GM21423 (cell line): ENCODE measurements at regions not wholly inside any gene's neighbourhood (a gene's known extent, or its start where the extent isn't known, plus 50 kb on each side); places are given as distances from the start of the nearest gene placed in this dataset.

Experiments used
- ATAC-seq: cut with Tn5 transposase; IDR thresholded peaks from one replicate; pipeline ENCODE4 v1.9.1; 2021; ENCODE audit warnings: mild to moderate bottlenecking, moderate library complexity; ENCODE audit not compliant: unreplicated experiment

DNA sequence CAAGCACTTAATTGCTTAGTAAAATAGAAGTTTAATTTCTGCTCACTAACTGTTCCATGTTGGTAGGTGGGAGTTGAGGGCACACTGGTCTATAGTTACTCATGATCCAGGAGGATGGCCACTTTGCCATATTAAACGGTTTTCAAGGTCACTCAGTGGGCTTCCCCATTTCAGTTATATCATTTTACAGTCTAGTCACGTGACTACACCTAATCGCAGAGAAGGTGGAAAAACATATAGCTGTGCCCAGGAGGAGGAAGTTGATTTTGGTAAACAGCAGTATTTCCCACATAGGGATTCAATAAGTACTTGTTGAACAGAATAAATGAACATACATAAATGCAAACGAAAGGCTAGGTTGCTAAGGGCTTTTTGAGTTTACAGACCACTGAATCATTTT, 541.1 kb upstream of the CAMK1G start:
- no peak for ATAC-seq

GRCh38 chr1:209045331-209046057, 538.0 kb upstream of the CAMK1G start:
- ATAC-seq = no peak

DNA sequence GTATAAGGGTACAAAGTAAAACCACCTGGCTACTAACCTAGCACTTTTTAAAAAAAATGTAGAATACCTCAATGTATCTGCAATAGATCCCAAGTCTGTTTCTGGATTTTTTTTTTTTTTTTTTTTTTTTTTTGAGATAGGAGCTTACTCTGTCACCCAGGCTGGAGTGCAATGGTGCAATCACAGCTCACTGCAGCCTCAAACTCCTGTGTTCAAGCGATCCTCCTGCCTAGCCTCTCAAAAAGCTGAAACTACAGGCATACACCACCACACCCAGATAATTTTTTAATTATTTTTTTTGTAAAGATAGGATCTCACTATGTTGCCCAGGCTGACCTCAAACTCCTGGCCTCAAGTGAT, 537.5 kb upstream of the CAMK1G start:
- no peak for ATAC-seq

- no peak for ATAC-seq
Measured at GRCh38 chr1:209046935-209047334, 536.6 kb upstream of the CAMK1G start.

DNA sequence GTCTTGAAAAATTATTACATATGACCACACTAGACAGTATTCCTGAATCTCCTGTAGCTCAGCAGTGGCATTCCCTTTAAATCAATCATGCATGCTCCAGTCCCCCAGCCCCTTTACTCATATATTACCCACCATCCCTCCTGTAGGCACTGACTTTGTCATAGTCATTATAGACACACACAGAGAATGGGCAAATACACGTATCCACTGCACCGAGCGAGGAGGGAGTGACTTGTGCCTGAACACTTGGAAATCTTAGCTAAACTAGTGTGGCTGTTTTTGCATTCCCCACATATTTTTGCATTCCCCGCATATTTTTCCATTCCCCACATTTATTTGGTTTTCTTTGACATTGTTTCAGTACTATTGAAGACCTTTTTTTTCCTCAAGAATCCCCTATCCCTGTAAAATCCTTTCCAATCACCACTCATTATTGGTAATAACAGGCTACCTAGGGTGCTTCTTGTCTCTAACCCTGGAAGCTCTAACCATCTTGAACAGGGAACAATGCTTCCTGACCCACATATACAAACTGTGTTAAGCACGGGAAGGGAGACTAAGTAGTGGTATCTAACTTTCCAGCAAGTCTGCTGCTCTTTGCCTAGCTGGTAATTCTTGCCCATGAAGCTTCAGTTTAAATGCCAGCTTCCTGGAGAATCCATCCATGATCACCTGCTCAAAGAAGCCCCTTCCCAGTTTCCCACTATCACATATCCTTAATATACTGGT, 534.4 kb upstream of the CAMK1G start:
- ATAC-seq = no peak

GRCh38 chr1:209051570-209051969, 531.9 kb upstream of the CAMK1G start:
- no peak for ATAC-seq

DNA sequence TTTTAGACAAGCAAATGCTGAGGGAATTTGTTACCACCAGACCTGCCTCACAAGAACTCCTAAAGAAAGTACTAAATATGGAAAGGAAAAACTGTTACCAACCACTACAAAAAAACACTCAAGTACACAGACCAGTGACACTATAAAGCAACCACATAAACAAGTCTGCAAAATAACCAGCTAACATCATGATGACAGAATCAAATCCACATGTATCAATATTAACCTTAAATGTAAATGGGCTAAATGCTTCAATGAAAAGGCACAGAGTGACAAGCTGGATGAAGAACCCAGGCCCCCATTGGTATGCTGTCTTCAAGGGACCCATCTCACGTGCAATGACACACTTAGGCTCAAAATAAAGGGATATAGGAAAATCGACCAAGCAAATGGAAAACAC, 529.9 kb upstream of the CAMK1G start:
- ATAC-seq = no peak

DNA sequence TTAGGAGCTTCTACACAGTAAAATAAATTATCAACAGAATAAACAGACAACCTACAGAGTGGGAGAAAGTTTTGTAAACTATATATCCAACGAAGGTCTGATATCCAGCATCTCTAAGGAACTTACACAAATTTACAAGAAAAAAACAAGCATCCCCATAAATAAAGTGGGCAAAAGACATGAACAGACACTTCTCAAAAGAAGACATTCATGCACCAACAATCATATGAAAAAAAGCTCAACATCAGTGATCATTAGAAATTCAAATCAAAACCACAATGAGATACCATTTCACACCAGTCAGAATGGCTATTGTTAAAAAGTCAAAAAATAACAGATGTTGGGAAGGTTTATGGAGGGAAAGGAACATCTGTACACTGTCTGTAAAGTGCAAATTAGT, 526.4 kb upstream of the CAMK1G start:
- no peak for ATAC-seq

- no peak for ATAC-seq
Measured at GRCh38 chr1:209057901-209058300, 525.6 kb upstream of the CAMK1G start.

DNA sequence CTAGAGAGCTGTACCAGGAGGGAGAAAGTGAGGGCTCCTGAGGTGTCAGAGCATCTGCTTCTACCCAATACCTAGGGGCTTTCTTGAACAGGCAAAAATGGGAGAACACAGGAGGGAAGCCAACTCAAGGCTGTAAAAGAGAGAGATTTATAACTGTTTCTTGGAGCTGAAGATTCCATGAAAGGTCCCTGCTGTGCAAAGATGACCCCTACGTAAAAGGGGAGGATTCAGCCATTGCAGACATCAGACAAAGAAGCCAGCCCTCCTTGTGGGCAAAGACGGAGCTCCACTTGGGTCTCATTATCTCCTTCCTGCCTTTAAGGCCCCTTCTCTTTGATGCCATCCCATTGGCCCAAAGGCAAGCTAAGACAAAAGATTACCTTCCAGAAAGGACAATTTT, 524.1 kb upstream of the CAMK1G start:
- ATAC-seq = no peak

DNA sequence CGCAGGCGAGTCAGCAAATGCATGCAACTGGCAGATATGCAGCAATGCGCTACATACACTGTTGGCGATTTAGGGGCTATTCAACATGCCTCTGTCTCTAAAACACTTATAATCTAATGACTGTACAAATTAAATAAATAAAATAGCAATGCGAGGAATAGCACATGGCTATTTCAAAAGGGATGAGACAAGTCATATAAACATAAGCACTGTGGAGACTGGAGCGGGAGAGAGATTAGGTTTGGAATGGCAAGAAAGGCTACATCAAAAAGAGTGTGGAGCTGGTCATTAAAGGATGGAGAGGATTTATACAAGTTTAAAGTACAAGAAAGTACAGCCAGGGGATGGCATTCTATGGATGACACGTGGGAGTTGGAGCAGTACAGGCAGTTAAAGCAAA, 523.5 kb upstream of the CAMK1G start:
- no peak for ATAC-seq

- ATAC-seq = no peak
Measured at GRCh38 chr1:209062081-209062620, 521.4 kb upstream of the CAMK1G start.

DNA sequence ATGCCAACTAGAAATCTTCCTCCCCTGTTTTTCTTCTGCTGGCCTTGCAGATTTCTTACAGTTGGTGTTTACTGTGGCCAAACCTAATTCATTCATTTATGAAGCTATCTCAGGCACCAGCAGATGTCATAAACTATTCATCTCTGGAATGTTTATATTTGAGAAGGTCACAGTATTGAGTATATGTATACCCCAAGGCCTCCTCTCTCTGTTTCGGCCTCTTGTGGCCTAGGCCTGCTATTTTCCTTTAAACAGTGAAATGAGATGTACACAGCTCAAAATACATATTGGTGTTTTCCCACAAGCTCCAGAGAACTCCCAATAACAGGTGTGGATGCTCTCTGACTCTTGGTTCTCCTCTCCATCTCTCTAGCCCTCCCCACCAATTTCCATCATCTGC, 520.7 kb upstream of the CAMK1G start:
- no peak for ATAC-seq

DNA sequence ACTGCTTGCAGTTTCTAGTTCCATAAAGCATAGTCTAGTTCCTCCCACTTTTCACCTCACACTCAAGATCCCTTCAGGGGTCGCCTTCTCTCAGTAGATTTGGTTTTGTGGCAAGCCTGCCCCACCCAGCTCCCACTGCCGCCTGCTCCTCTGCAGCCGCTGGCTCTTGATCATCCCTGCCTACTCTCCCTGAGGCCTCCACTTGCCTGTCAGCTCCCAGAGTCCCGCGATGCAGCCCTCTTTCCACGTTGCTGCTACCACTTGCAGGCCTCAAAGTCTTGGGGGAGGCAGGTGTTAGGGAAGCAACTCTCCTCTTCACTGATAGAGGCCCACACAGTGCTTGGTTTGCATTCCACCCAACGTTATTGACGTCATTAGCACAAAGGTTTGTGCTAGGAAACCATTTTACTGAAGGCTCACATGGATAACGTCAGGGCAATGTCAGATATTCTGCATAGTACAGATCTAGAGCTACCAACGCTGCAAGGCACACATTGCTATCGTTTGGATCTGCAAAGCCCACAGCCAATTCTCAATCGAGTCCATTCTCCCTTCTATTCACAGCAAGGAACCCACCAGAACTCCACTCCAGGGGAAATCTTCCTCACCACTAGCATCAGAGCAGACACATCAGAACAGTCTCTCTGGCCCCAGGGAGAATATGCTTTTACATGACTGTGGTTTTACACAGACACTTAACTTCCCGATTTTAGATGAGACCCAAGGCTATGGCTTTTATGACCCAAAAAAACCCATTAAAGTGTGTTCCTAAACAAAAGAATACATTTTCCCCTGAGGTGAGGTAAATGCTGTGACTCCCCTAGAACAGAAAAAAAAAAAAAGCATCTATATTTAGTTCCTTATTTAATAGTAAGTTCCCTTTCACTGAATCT, 519.5 kb upstream of the CAMK1G start:
- no peak for ATAC-seq

DNA sequence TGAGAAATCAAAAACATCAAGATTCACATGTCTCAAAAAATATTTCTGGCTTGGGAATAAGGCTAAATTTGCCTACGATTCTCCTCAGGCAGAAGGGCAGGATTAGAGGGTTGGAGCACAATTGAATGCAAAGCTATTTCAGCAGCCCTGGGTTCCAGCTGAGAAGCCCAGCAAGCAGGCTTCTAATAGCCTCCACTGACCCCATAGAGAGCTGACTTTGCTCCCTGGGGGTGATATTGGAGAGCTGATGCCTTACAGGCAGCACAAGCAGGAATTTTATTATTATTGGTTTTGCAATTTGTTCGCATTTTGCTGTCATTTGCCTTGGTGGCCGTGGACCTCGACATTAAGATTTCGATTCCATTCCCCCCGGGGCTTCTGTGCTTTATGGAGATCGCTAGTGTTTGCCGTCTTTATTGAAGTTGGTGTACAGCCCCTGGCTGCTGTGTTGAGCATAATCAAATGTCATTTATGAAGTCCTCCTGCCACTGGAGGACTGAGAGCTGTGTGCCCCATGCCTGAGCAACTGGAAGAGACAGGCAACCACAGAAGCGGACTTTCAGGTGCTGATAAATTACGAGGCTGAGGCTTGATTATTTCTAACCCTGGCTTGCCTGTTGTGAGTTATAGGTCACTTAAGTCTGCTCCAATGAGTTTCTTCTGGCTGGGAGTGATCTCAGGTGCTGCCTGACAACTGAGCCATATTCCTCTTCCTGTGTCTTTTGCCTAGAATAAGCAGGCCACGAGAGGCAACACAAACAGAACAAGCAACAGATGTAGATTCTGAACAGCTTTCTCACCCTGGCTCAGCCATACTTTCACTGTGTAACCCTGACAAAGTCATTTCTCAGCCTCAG, 518.4 kb upstream of the CAMK1G start:
- no peak for ATAC-seq

- ATAC-seq = no peak
Measured at GRCh38 chr1:209072481-209072880, 511.0 kb upstream of the CAMK1G start.

- no peak for ATAC-seq
Measured at GRCh38 chr1:209073879-209074278, 509.6 kb upstream of the CAMK1G start.

- no peak for ATAC-seq
Measured at GRCh38 chr1:209074575-209075250, 508.8 kb upstream of the CAMK1G start.

DNA sequence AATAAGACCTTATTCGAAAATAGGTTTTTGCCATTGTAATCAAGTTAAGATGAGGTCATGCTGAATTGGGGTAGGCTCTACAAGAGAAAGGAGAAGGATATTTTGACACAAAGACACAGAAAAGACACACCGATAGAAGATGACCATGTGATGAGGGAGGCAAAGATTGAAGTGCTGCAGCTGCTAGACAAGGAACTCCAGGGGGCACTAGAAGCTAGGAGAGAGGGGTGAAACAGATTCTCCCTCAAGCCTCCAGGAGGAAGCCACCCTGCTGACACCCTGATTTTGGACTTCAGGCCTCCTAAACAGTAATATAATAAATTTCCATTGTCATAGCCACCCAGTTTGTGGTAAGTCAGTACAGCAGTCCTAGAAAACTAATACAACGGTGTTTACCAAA, 506.8 kb upstream of the CAMK1G start:
- ATAC-seq = no peak
